A549 (cell line): ENCODE measurements at regions not wholly inside any gene's neighbourhood (a gene's known extent, or its start where the extent isn't known, plus 50 kb on each side); places are given as distances from the start of the nearest gene placed in this dataset.

Experiments used
- ATAC-seq, 2 experiments: fragments of 200-7000 bp in 1 of 2; fragments of >200 bp in 1 of 2; cut with Nextera tagmentation in 1 of 2; cut with Tn5 transposase in 1 of 2; 3 replicates each; pipeline versions ENCODE4 v1.8.0 to v1.9.1; 2018 to 2020; ENCODE audit warnings: mild to moderate bottlenecking in 1 of 2, moderate library complexity in 1 of 2
- CTCF ChIA-PET: fragments of 300-600 bp; sonication (Branson Sonifier 250); formaldehyde crosslinking; extraction: SDS; loops from one replicate; lab custom pipeline; 2021; ENCODE audit warnings: antibody characterized with exemption, inconsistent platforms; lab: Yijun Ruan, JAX
- POLR2A ChIA-PET: fragments of 350-600 bp; formaldehyde crosslinking; extraction: SDS; loops from one replicate; lab custom pipeline; 2021; ENCODE audit warnings: antibody characterized with exemption, inconsistent platforms; lab: Yijun Ruan, JAX
- DNase-seq, 2 experiments: peaks; one replicate each; pipeline versions ENCODE4 v3.0.0 to v3.0.0-alpha.2; 2011 to 2016; ENCODE audit warnings: low read depth in 1 of 2, low spot score in 1 of 2
- FAIRE-seq: peaks from 2 replicates; lab custom pipeline; 2011; peaks lifted over from hg19 to GRCh38; lab: Jason Lieb, UNC
- H3K27ac ChIP-seq, 2 experiments: fragments of >200 bp; sonication (Bioruptor Twin); formaldehyde crosslinking; 3 replicates each; pipeline ENCODE4 v1.5.1; 2016 to 2017
- H3K4me1 ChIP-seq: fragments of >200 bp; sonication (Bioruptor Twin); formaldehyde crosslinking; 3 replicates; pipeline ENCODE4 v1.6.1; 2016
- H3K4me2 ChIP-seq: fragments of >200 bp; sonication (Bioruptor Twin); formaldehyde crosslinking; 3 replicates; pipeline ENCODE4 v1.6.1; 2016
- H3K4me3 ChIP-seq: fragments of >200 bp; sonication (Bioruptor Twin); formaldehyde crosslinking; 3 replicates; pipeline ENCODE4 v1.5.1; 2016
- H3K9me3 ChIP-seq: fragments of >200 bp; sonication (Bioruptor Twin); formaldehyde crosslinking; 3 replicates; pipeline ENCODE4 v1.6.1; 2016
- BCL3 ChIP-seq: fragments of >200 bp; sonication (Bioruptor Twin); formaldehyde crosslinking; IDR thresholded peaks from 3 replicates; pipeline ENCODE4 v1.6.1; 2016
- CTCF ChIP-seq: fragments of >200 bp; sonication (Bioruptor Twin); formaldehyde crosslinking; IDR thresholded peaks from 3 replicates; pipeline ENCODE4 v1.5.1; 2016
- KDM5A ChIP-seq: fragments of 200-600 bp; sonication (generic); IDR thresholded peaks from 2 replicates; pipeline ENCODE4 v1.6.1; 2016; ENCODE audit warnings: antibody characterized with exemption, mild to moderate bottlenecking
- MAFK ChIP-seq: fragments of 450-650 bp; IDR thresholded peaks from 2 replicates; pipeline ENCODE4 v1.6.1; 2014; ENCODE audit not compliant: partially characterized antibody
- MAX ChIP-seq: IDR thresholded peaks from 2 replicates; pipeline ENCODE4 v1.6.1; 2012
- RAD21 ChIP-seq, 2 experiments: fragments of >200 bp in 1 of 2; sonication (Bioruptor Twin) in 1 of 2; formaldehyde crosslinking in 1 of 2; IDR thresholded peaks in 1 of 2; conservative IDR thresholded peaks in 1 of 2; 2 replicates in 1 of 2; 3 replicates in 1 of 2; pipeline ENCODE4 v1.6.1; 2012 to 2018; ENCODE audit warnings: inconsistent platforms in 1 of 2
- RCOR1 ChIP-seq: fragments of 150-350 bp; IDR thresholded peaks from 2 replicates; pipeline ENCODE4 v1.6.1; 2014; ENCODE audit warnings: antibody characterized with exemption, low read length, low read depth
- SREBF2 ChIP-seq: fragments of 450-650 bp; IDR thresholded peaks from 2 replicates; pipeline ENCODE4 v1.6.1; 2014; ENCODE audit warnings: mild to moderate bottlenecking, moderate library complexity
- ZC3H11A ChIP-seq: fragments of 450-650 bp; IDR thresholded peaks from 2 replicates; pipeline ENCODE4 v1.6.1; 2014; ENCODE audit warnings: antibody characterized with exemption, mild to moderate bottlenecking
- ZSCAN20 ChIP-seq: fragments of 250-450 bp; sonication (Bioruptor Pico); IDR thresholded peaks from 2 replicates; pipeline ENCODE4 v1.8.0; 2022; ENCODE audit warnings: mild to moderate bottlenecking, moderate library complexity
- WGBS: methylation state at CpG from one replicate; pipeline ENCODE4 v1.1.6; 2017; ENCODE audit errors: missing lambda C conversion rate; 5-methylcytosine and 5-hydroxymethylcytosine counted together

GRCh38 chr9:78130853-78131252 is 99.2 kb upstream of the GNAQ start:
- CTCF ChIA-PET = interaction anchor here (0.7 to 3.4 kb wide), 2 partner anchors 10 to 13 kb away, joined by 3 to 15 read pairs; no protein-coding TSS in a partner anchor
- H3K9me3 ChIP-seq = no peaks in the 10 kb centered on the region
- no peak for DNase-seq
- H3K4me2 ChIP-seq = no peak overlapping the region
- no peak overlapping the region for H3K4me3 ChIP-seq
- H3K4me1 ChIP-seq = peaks cover 16% of the 10 kb centered on the region; the same call in 1 of the 3 replicates
- no peak for ATAC-seq
- no peak overlapping the region for H3K27ac ChIP-seq
- TF ChIP-seq KDM5A = no peak
- TF ChIP-seq, all 56 proteins: peak for 0
- POLR2A ChIA-PET = no interaction called here
- FAIRE-seq = no peak

GRCh38 chr9:78130004-78130403 is 98.4 kb upstream of the GNAQ start:
- no peak overlapping the region for H3K27ac ChIP-seq
- no peak for TF ChIP-seq RCOR1
- peak in 1 of 2 experiments; percentile 38; a peak in 2 of 5 replicates for TF ChIP-seq RAD21 (conservative IDR thresholded peaks at IDR 0.05 in 1 of 2, IDR thresholded peaks at IDR 0.05 in 1 of 2)
- peak; percentile 35; the same call in 1 of the 3 replicates for TF ChIP-seq CTCF
- ChIA-PET CTCF (interaction anchor here (3.4 kb wide), 1 partner anchor 9 kb away, joined by 15 read pairs; no protein-coding TSS in a partner anchor), POLR2A (no interaction called here)
- no peak overlapping the region for H3K4me3 ChIP-seq
- H3K9me3 ChIP-seq = no peaks in the 10 kb centered on the region
- FAIRE-seq = no peak
- DNase-seq = peak; percentile 31 to 67
- 61% methylated on average over 6 of the region's 6 CpGs for WGBS
- ATAC-seq = peak; percentile 56 to 93; a peak in 3 of 6 replicates
- no peak overlapping the region for H3K4me2 ChIP-seq
- H3K4me1 ChIP-seq = peaks cover 16% of the 10 kb centered on the region; the same call in 1 of the 3 replicates

GRCh38 chr9:78127279-78128225 is 95.9 kb upstream of the GNAQ start:
- ATAC-seq (no peak), DNase-seq (no peak), FAIRE-seq (no peak)
- ChIA-PET CTCF (interaction anchor here (1.0 kb wide), 1 partner anchor 670 kb away, joined by 3 read pairs; no protein-coding TSS in a partner anchor), POLR2A (no interaction called here)
- TF ChIP-seq SREBF2 = no peak
- no peak for TF ChIP-seq MAX
- TF ChIP-seq RAD21 (conservative IDR thresholded peaks at IDR 0.05 in 1 of 2, IDR thresholded peaks at IDR 0.05 in 1 of 2) = no peak
- TF ChIP-seq ZC3H11A = no peak
- no peak for TF ChIP-seq ZSCAN20 (CRISPR knock-in tag)
- Histone ChIP-seq H3K27ac (no peak overlapping the region), H3K4me2 (no peak overlapping the region), H3K4me1 (peaks cover 7% of the 10 kb centered on the region; the same call in 1 of the 3 replicates), H3K4me3 (no peak overlapping the region), H3K9me3 (no peaks in the 10 kb centered on the region)
- WGBS = 42% methylated on average over 5 of the region's 5 CpGs

GRCh38 chr9:78123808-78124207 is 92.2 kb upstream of the GNAQ start:
- TF ChIP-seq MAFK (peak; percentile 81), BCL3 (no peak)
- FAIRE-seq (no peak), DNase-seq (no peak), ATAC-seq (no peak)
- no peaks in the 10 kb centered on the region for H3K4me1 ChIP-seq
- H3K4me2 ChIP-seq = no peak overlapping the region
- WGBS = 5% methylated on average over 1 of the region's 1 CpG
- CTCF ChIA-PET = interaction anchor here (1.0 kb wide), 1 partner anchor 666 kb away, joined by 5 read pairs; no protein-coding TSS in a partner anchor
- H3K9me3 ChIP-seq = no peaks in the 10 kb centered on the region
- POLR2A ChIA-PET = no interaction called here
- no peak overlapping the region for H3K4me3 ChIP-seq
- no peak overlapping the region for H3K27ac ChIP-seq
